ENCODE measurements at regions not wholly inside any gene's neighbourhood (a gene's known extent, or its start where the extent isn't known, plus 50 kb on each side); places are given as distances from the start of the nearest gene placed in this dataset.

DNA sequence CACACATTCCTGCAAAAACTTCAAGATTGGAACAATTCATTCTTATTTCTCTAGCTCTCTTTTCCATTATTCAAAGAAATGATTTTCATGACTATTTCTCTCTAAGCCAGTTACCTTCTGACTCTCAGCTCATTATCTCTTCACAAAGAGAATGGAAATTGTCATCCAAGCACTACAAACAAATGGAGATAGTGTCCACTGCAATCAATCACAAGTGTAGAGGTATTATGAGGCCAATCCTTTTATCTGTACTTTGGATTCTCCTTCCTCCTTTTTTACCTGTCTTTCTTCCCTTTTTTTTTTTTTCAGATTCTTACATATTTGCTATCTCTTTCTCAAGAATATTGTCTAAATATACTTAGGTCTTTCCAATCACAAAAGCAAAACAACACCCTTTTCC lies 497.7 kb upstream of the MEF2C start:
- DNase-seq, result no peak
- no peak for ATAC-seq (ENCODE audit: low FRiP score)
- H3K27ac ChIP-seq (ENCODE audit: low read depth in 1 of 2, low read length in 2 of 2), result no peak overlapping the region
- H3K4me3 ChIP-seq (ENCODE audit: low read length in 2 of 2), result no peak overlapping the region
- H3K4me1 ChIP-seq (ENCODE audit: control insufficient read depth in 1 of 2, insufficient read depth in 2 of 2, low read length in 2 of 2), result no peaks in the 10 kb centered on the region
- intact Hi-C loops (cut with DNase I), result no loop called here
- no peaks in the 10 kb centered on the region for H3K36me3 ChIP-seq (ENCODE audit: control insufficient read depth in 1 of 2, insufficient read depth in 2 of 2, low read length in 1 of 2)
- H3K9me3 ChIP-seq (ENCODE audit: control insufficient read depth, low read length), result no peaks in the 10 kb centered on the region
- H3K27me3 ChIP-seq (ENCODE audit: control insufficient read depth in 1 of 2, insufficient read depth in 2 of 2, low read length in 1 of 2), result no peaks in the 10 kb centered on the region

DNA sequence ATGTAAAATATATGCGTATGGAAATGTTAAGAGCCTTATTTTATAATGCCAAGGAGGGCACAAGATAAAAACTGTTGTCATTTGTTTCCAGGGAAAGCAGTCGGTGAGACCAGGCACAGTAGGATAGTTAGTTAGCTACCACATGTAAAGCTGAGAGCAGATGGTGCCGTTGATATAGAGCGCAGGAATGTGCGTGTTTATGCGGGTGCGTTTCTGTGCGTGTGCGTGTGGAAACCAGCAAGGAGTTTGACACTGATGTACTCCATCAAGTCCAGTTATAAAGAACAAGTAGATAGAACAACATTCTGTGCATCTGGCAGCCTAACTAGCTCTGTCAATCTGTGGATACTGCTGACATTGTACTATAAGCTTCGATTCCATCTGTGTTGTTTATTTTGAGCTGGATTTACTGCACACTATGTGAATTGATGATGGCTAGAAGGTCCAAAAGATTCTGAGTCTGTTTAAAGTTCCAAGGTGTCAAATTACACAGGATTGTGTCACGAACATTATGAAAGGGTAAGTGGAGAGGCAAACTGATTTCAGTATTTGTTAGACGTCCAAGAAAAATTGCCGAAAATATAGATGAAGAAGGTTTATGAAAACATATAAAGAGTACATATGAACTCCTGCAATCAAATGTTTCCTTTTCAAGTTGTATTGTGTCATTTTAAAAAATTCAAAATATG lies 494.9 kb upstream of the MEF2C start:
- 67 to 68% methylated on average over 13 of the region's 13 CpGs for WGBS, 2 donors

GRCh38 chr5:89374818-89375521 lies 492.0 kb upstream of the MEF2C start:
- no peak for DNase-seq
- no peak for ATAC-seq (ENCODE audit: low FRiP score)
- Histone ChIP-seq H3K4me3 (ENCODE audit: low read length in 2 of 2) (no peak overlapping the region), H3K27ac (ENCODE audit: low read depth in 1 of 2, low read length in 2 of 2) (no peak overlapping the region), H3K36me3 (ENCODE audit: control insufficient read depth in 1 of 2, insufficient read depth in 2 of 2, low read length in 1 of 2) (no peaks in the 10 kb centered on the region), H3K27me3 (ENCODE audit: control insufficient read depth in 1 of 2, insufficient read depth in 2 of 2, low read length in 1 of 2) (no peaks in the 10 kb centered on the region), H3K9me3 (ENCODE audit: control insufficient read depth, low read length) (no peaks in the 10 kb centered on the region), H3K4me1 (ENCODE audit: control insufficient read depth in 1 of 2, insufficient read depth in 2 of 2, low read length in 2 of 2) (no peaks in the 10 kb centered on the region)
- intact Hi-C loops (cut with DNase I), result no loop called here

More for the DNA sequence above, 494.9 kb upstream of the MEF2C start:
- Histone ChIP-seq H3K27ac (ENCODE audit: low read depth in 1 of 2, low read length in 2 of 2) (no peak overlapping the region), H3K4me3 (ENCODE audit: low read length in 2 of 2) (no peak overlapping the region), H3K4me1 (ENCODE audit: control insufficient read depth in 1 of 2, insufficient read depth in 2 of 2, low read length in 2 of 2) (no peaks in the 10 kb centered on the region), H3K36me3 (ENCODE audit: control insufficient read depth in 1 of 2, insufficient read depth in 2 of 2, low read length in 1 of 2) (no peaks in the 10 kb centered on the region), H3K9me3 (ENCODE audit: control insufficient read depth, low read length) (no peaks in the 10 kb centered on the region), H3K27me3 (ENCODE audit: control insufficient read depth in 1 of 2, insufficient read depth in 2 of 2, low read length in 1 of 2) (no peaks in the 10 kb centered on the region)
- DNase-seq (no peak), ATAC-seq (ENCODE audit: low FRiP score) (no peak)
- intact Hi-C loops (cut with DNase I), result no loop called here

DNA sequence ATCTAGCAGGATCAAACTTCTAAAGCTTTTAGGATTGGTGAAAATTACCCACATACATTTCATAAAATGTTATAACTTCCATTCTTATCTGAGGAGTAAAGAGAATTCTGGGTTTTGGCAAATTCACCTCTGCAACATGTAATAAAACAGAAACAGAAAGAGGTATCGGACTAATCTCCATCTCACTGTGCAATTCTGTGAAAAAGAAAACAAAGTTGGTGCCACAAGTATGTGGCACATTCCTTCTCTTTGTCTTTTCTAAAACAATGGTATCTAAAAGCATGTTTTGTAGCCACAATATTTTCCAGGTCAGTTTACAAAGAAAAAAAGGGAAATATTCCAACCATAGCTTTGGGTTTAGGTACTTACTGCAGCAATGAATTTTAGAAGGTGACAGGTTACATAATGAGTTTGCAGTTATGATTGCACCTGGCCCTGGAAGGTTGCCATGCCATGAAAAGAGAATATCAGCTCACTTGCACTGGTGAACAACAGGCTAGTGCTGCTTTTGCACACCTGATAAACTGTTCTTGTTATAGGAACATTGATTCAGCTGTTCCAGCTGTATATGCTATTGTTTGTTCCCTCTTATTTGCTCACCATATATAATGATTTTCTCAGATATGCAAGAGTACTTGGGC lies 491.3 kb upstream of the MEF2C start:
- ATAC-seq (ENCODE audit: low FRiP score), result no peak
- H3K4me1 ChIP-seq (ENCODE audit: control insufficient read depth in 1 of 2, insufficient read depth in 2 of 2, low read length in 2 of 2), result no peaks in the 10 kb centered on the region
- intact Hi-C loops (cut with DNase I), result no loop called here
- no peak for DNase-seq
- H3K36me3 ChIP-seq (ENCODE audit: control insufficient read depth in 1 of 2, insufficient read depth in 2 of 2, low read length in 1 of 2), result no peaks in the 10 kb centered on the region
- WGBS, 2 donors, result 15 to 36% methylated on average over 1 of the region's 1 CpG
- no peak overlapping the region for H3K4me3 ChIP-seq (ENCODE audit: low read length in 2 of 2)
- no peaks in the 10 kb centered on the region for H3K9me3 ChIP-seq (ENCODE audit: control insufficient read depth, low read length)
- no peak overlapping the region for H3K27ac ChIP-seq (ENCODE audit: low read depth in 1 of 2, low read length in 2 of 2)
- no peaks in the 10 kb centered on the region for H3K27me3 ChIP-seq (ENCODE audit: control insufficient read depth in 1 of 2, insufficient read depth in 2 of 2, low read length in 1 of 2)

- Histone ChIP-seq H3K4me3 (ENCODE audit: low read length in 2 of 2) (no peak overlapping the region), H3K27me3 (ENCODE audit: control insufficient read depth in 1 of 2, insufficient read depth in 2 of 2, low read length in 1 of 2) (no peaks in the 10 kb centered on the region), H3K36me3 (ENCODE audit: control insufficient read depth in 1 of 2, insufficient read depth in 2 of 2, low read length in 1 of 2) (no peaks in the 10 kb centered on the region), H3K27ac (ENCODE audit: low read depth in 1 of 2, low read length in 2 of 2) (no peak overlapping the region), H3K9me3 (ENCODE audit: control insufficient read depth, low read length) (peaks cover 1% of the 10 kb centered on the region), H3K4me1 (ENCODE audit: control insufficient read depth in 1 of 2, insufficient read depth in 2 of 2, low read length in 2 of 2) (no peaks in the 10 kb centered on the region)
- WGBS, 2 donors, result 13 to 25% methylated on average over 1 of the region's 1 CpG
- intact Hi-C loops (cut with DNase I), result no loop called here
- DNase-seq (no peak), ATAC-seq (ENCODE audit: low FRiP score) (no peak)
These were observed 489.2 kb upstream of the MEF2C start for GRCh38 chr5:89372176-89372575.

DNA sequence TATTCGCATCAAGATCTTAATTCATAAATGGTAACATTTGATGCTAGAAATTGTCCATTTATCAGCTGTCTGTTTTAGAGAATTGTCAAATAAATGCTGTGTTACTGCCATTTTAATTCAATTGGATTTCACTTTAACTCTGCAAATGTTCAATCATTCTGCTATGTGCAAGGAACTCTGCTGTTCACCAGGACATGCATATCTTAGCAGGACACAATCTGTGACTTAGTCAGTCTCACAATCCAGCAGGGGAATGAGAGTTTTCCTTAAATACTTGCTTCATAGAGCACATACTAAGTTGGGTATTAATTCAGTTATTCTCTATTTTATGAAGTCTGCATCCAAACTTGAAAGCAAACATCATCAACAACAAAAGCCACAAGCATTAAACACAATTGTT lies 488.7 kb upstream of the MEF2C start:
- Histone ChIP-seq H3K36me3 (ENCODE audit: control insufficient read depth in 1 of 2, insufficient read depth in 2 of 2, low read length in 1 of 2) (no peaks in the 10 kb centered on the region), H3K4me3 (ENCODE audit: low read length in 2 of 2) (no peak overlapping the region), H3K4me1 (ENCODE audit: control insufficient read depth in 1 of 2, insufficient read depth in 2 of 2, low read length in 2 of 2) (no peaks in the 10 kb centered on the region), H3K27me3 (ENCODE audit: control insufficient read depth in 1 of 2, insufficient read depth in 2 of 2, low read length in 1 of 2) (no peaks in the 10 kb centered on the region), H3K27ac (ENCODE audit: low read depth in 1 of 2, low read length in 2 of 2) (no peak overlapping the region), H3K9me3 (ENCODE audit: control insufficient read depth, low read length) (peaks cover 1% of the 10 kb centered on the region)
- no peak for DNase-seq
- intact Hi-C loops (cut with DNase I), result no loop called here
- no peak for ATAC-seq (ENCODE audit: low FRiP score)
- 98 to 100% methylated on average over 1 of the region's 1 CpG for WGBS, 2 donors

- DNase-seq (no peak), ATAC-seq (ENCODE audit: low FRiP score) (no peak)
- intact Hi-C loops (cut with DNase I), result no loop called here
These were observed 476.1 kb upstream of the MEF2C start for GRCh38 chr5:89359046-89359445.

GRCh38 chr5:89353837-89354551 lies 471.0 kb upstream of the MEF2C start:
- WGBS, 2 donors, result 86 to 92% methylated on average over 1 of the region's 1 CpG
- intact Hi-C loops (cut with DNase I), result no loop called here
- no peak for DNase-seq
- Histone ChIP-seq H3K4me3 (ENCODE audit: low read length in 2 of 2) (no peak overlapping the region), H3K27me3 (ENCODE audit: control insufficient read depth in 1 of 2, insufficient read depth in 2 of 2, low read length in 1 of 2) (no peaks in the 10 kb centered on the region), H3K27ac (ENCODE audit: low read depth in 1 of 2, low read length in 2 of 2) (no peak overlapping the region), H3K9me3 (ENCODE audit: control insufficient read depth, low read length) (no peaks in the 10 kb centered on the region), H3K36me3 (ENCODE audit: control insufficient read depth in 1 of 2, insufficient read depth in 2 of 2, low read length in 1 of 2) (no peaks in the 10 kb centered on the region), H3K4me1 (ENCODE audit: control insufficient read depth in 1 of 2, insufficient read depth in 2 of 2, low read length in 2 of 2) (no peaks in the 10 kb centered on the region)
- no peak for ATAC-seq (ENCODE audit: low FRiP score)

More at GRCh38 chr5:89359046-89359445, 476.1 kb upstream of the MEF2C start:
- Histone ChIP-seq H3K36me3 (ENCODE audit: control insufficient read depth in 1 of 2, insufficient read depth in 2 of 2, low read length in 1 of 2) (no peaks in the 10 kb centered on the region), H3K9me3 (ENCODE audit: control insufficient read depth, low read length) (no peaks in the 10 kb centered on the region), H3K4me1 (ENCODE audit: control insufficient read depth in 1 of 2, insufficient read depth in 2 of 2, low read length in 2 of 2) (no peaks in the 10 kb centered on the region), H3K4me3 (ENCODE audit: low read length in 2 of 2) (no peak overlapping the region), H3K27me3 (ENCODE audit: control insufficient read depth in 1 of 2, insufficient read depth in 2 of 2, low read length in 1 of 2) (no peaks in the 10 kb centered on the region), H3K27ac (ENCODE audit: low read depth in 1 of 2, low read length in 2 of 2) (no peak overlapping the region)
- 90 to 93% methylated on average over 3 of the region's 3 CpGs for WGBS, 2 donors
